ENCODE measurements at regions not wholly inside any gene's neighbourhood (a gene's known extent, or its start where the extent isn't known, plus 50 kb on each side); places are given as distances from the start of the nearest gene placed in this dataset.
"Not testable (repeated sequence)": the region's sequence is repeated elsewhere in the genome, so short reads cannot be mapped to it uniquely, and the experiment has no call there.

GRCh38 chr7:26987338-26987737, 108.5 kb downstream of the HOXA1 start:
- Mint-ChIP-seq H3K36me3 (ENCODE audit: low read depth) (no peaks in the 10 kb centered on the region), H3K27me3 (peaks cover 3% of the 10 kb centered on the region), H3K9me3 (no peaks in the 10 kb centered on the region), H3K4me3 (no peak overlapping the region), H3K4me1 (peaks cover 2% of the 10 kb centered on the region), H3K27ac (no peak overlapping the region)
- DNase-seq (no peak), ATAC-seq (no peak)

GRCh38 chr7:26978146-26978545, 113.8 kb upstream of the SKAP2 start:
- Mint-ChIP-seq H3K9me3 (no peaks in the 10 kb centered on the region), H3K36me3 (ENCODE audit: low read depth) (no peaks in the 10 kb centered on the region), H3K27me3 (peaks cover 13% of the 10 kb centered on the region), H3K4me1 (no peaks in the 10 kb centered on the region), H3K4me3 (no peak overlapping the region), H3K27ac (no peak overlapping the region)
- ATAC-seq = no peak
- no peak for DNase-seq

- no peak for ATAC-seq
- Mint-ChIP-seq H3K9me3 (peaks cover 12% of the 10 kb centered on the region), H3K4me3 (no peak overlapping the region), H3K36me3 (ENCODE audit: low read depth) (no peaks in the 10 kb centered on the region), H3K27me3 (peaks cover 7% of the 10 kb centered on the region), H3K27ac (no peak overlapping the region), H3K4me1 (no peaks in the 10 kb centered on the region)
- no peak for DNase-seq
Observed at GRCh38 chr7:26976840-26977239, 112.5 kb upstream of the SKAP2 start.

- H3K9me3 Mint-ChIP-seq = peaks cover 25% of the 10 kb centered on the region
- H3K27ac Mint-ChIP-seq; H3K4me1 Mint-ChIP-seq; H3K36me3 Mint-ChIP-seq (ENCODE audit: low read depth); DNase-seq; H3K27me3 Mint-ChIP-seq; ATAC-seq; H3K4me3 Mint-ChIP-seq: not testable (repeated sequence)
Observed at GRCh38 chr7:26971924-26972323, 107.5 kb upstream of the SKAP2 start.

GRCh38 chr7:26965724-26966123, 101.3 kb upstream of the SKAP2 start:
- Mint-ChIP-seq H3K4me3 (no peak overlapping the region), H3K27me3 (peaks cover 4% of the 10 kb centered on the region), H3K9me3 (peaks cover 2% of the 10 kb centered on the region), H3K27ac (no peak overlapping the region), H3K4me1 (no peaks in the 10 kb centered on the region), H3K36me3 (ENCODE audit: low read depth) (no peaks in the 10 kb centered on the region)
- ATAC-seq = no peak
- DNase-seq = no peak

GRCh38 chr7:26964156-26964808, 99.9 kb upstream of the SKAP2 start:
- Mint-ChIP-seq H3K4me1 (no peaks in the 10 kb centered on the region), H3K27ac (no peak overlapping the region), H3K27me3 (no peaks in the 10 kb centered on the region), H3K4me3 (no peak overlapping the region), H3K36me3 (ENCODE audit: low read depth) (no peaks in the 10 kb centered on the region), H3K9me3 (no peaks in the 10 kb centered on the region)
- ATAC-seq = no peak
- DNase-seq = no peak

- H3K27ac Mint-ChIP-seq = no peak overlapping the region
- no peaks in the 10 kb centered on the region for H3K36me3 Mint-ChIP-seq (ENCODE audit: low read depth)
- ATAC-seq (no peak), DNase-seq (no peak)
- H3K9me3 Mint-ChIP-seq = no peaks in the 10 kb centered on the region
- peaks cover 15% of the 10 kb centered on the region for H3K27me3 Mint-ChIP-seq
- no peak overlapping the region for H3K4me3 Mint-ChIP-seq
- no peaks in the 10 kb centered on the region for H3K4me1 Mint-ChIP-seq
Observed at GRCh38 chr7:26959290-26959689, 94.9 kb upstream of the SKAP2 start.

- DNase-seq = no peak
- Mint-ChIP-seq H3K9me3 (no peaks in the 10 kb centered on the region), H3K27ac (no peak overlapping the region), H3K27me3 (peaks cover 15% of the 10 kb centered on the region), H3K4me3 (no peak overlapping the region), H3K36me3 (ENCODE audit: low read depth) (no peaks in the 10 kb centered on the region), H3K4me1 (no peaks in the 10 kb centered on the region)
- no peak for ATAC-seq
Observed at GRCh38 chr7:26958834-26959233, 94.4 kb upstream of the SKAP2 start.

GRCh38 chr7:26955516-26955915, 91.1 kb upstream of the SKAP2 start:
- Mint-ChIP-seq H3K4me3 (no peak overlapping the region), H3K27me3 (peaks cover 18% of the 10 kb centered on the region), H3K4me1 (no peaks in the 10 kb centered on the region), H3K27ac (no peak overlapping the region), H3K36me3 (ENCODE audit: low read depth) (no peaks in the 10 kb centered on the region), H3K9me3 (no peaks in the 10 kb centered on the region)
- ATAC-seq (no peak), DNase-seq (no peak)

- H3K27me3 Mint-ChIP-seq = peaks cover 18% of the 10 kb centered on the region
- H3K36me3 Mint-ChIP-seq (ENCODE audit: low read depth) = no peaks in the 10 kb centered on the region
- no peaks in the 10 kb centered on the region for H3K9me3 Mint-ChIP-seq
- H3K4me3 Mint-ChIP-seq = no peak overlapping the region
- ATAC-seq (no peak), DNase-seq (no peak)
- no peak overlapping the region for H3K27ac Mint-ChIP-seq
- no peaks in the 10 kb centered on the region for H3K4me1 Mint-ChIP-seq
Observed at GRCh38 chr7:26954951-26955350, 90.6 kb upstream of the SKAP2 start.

- no peak for DNase-seq
- Mint-ChIP-seq H3K4me3 (no peak overlapping the region), H3K27me3 (peaks cover 20% of the 10 kb centered on the region), H3K36me3 (ENCODE audit: low read depth) (no peaks in the 10 kb centered on the region), H3K27ac (no peak overlapping the region), H3K4me1 (no peaks in the 10 kb centered on the region), H3K9me3 (no peaks in the 10 kb centered on the region)
- no peak for ATAC-seq
Observed at GRCh38 chr7:26951407-26951950, 87.1 kb upstream of the SKAP2 start.

GRCh38 chr7:26950889-26951288, 86.5 kb upstream of the SKAP2 start:
- H3K9me3 Mint-ChIP-seq = no peaks in the 10 kb centered on the region
- ATAC-seq = no peak

GRCh38 chr7:26949319-26949718, 84.9 kb upstream of the SKAP2 start:
- no peaks in the 10 kb centered on the region for H3K36me3 Mint-ChIP-seq (ENCODE audit: low read depth)
- H3K4me1 Mint-ChIP-seq = no peaks in the 10 kb centered on the region
- no peak overlapping the region for H3K27ac Mint-ChIP-seq
- no peak overlapping the region for H3K4me3 Mint-ChIP-seq
- ATAC-seq = no peak
- H3K9me3 Mint-ChIP-seq = no peaks in the 10 kb centered on the region
- peaks cover 17% of the 10 kb centered on the region for H3K27me3 Mint-ChIP-seq
- DNase-seq = no peak

More at GRCh38 chr7:26950889-26951288, 86.5 kb upstream of the SKAP2 start:
- no peak for DNase-seq
- Mint-ChIP-seq H3K36me3 (ENCODE audit: low read depth) (no peaks in the 10 kb centered on the region), H3K27ac (no peak overlapping the region), H3K4me3 (no peak overlapping the region), H3K27me3 (peaks cover 20% of the 10 kb centered on the region), H3K4me1 (no peaks in the 10 kb centered on the region)

GRCh38 chr7:26948617-26949118, 84.3 kb upstream of the SKAP2 start:
- Mint-ChIP-seq H3K27ac (no peak overlapping the region), H3K4me3 (no peak overlapping the region), H3K4me1 (no peaks in the 10 kb centered on the region), H3K9me3 (no peaks in the 10 kb centered on the region), H3K27me3 (peaks cover 17% of the 10 kb centered on the region), H3K36me3 (ENCODE audit: low read depth) (no peaks in the 10 kb centered on the region)
- ATAC-seq (no peak), DNase-seq (no peak)

GRCh38 chr7:26944501-26945358, 80.3 kb upstream of the SKAP2 start:
- DNase-seq = no peak
- Mint-ChIP-seq H3K4me1 (no peaks in the 10 kb centered on the region), H3K27me3 (peaks cover 24% of the 10 kb centered on the region), H3K9me3 (no peaks in the 10 kb centered on the region), H3K27ac (no peak overlapping the region), H3K4me3 (no peak overlapping the region), H3K36me3 (ENCODE audit: low read depth) (no peaks in the 10 kb centered on the region)
- no peak for ATAC-seq
